HG03108 (cell line): ENCODE measurements at regions not wholly inside any gene's neighbourhood (a gene's known extent, or its start where the extent isn't known, plus 50 kb on each side); places are given as distances from the start of the nearest gene placed in this dataset.
"Not testable (repeated sequence)": the region's sequence is repeated elsewhere in the genome, so short reads cannot be mapped to it uniquely, and the experiment has no call there.

Experiments
- ATAC-seq: cut with Tn5 transposase; IDR thresholded peaks from one replicate; pipeline ENCODE4 v1.9.1; 2021; ENCODE audit warnings: moderate library complexity; ENCODE audit not compliant: unreplicated experiment

DNA sequence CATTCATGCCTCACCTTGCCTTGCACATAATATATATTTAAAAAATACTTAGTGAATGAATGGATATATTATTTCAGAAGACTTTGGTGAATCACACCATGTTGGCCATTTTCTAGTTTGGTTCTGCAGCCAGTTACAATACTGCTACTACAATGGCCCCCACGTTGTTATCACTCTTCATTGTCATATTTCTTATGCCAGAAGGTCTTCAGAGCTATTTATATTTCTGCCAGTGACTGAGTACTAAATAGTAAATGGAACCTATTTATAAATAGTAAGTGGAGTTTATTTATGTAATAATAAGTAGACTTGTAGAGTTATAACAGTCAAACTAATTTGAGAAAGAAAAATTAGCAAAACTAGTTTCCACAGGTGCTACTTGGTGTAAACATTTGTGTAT is 516.6 kb upstream of the SYT4 start:
- no peak for ATAC-seq

DNA sequence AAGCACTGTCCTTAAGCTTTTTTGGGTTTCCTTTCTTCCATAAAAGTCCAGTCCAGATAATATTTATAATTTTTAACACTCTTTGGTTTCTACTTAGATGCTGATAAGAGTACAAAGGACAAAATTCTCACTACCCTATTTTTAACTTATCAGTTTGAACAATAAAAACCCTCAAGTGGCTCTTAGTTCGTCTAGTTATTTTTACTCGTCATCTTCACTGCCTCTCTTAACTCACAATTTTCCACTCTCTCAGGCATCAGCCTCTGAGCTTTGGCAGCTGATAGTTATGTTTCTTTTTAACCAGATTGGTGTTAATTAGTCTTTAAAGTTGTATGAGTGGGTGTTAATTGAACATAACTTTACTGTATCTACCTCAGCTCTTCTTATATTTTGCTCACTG is 517.1 kb upstream of the SYT4 start:
- ATAC-seq: no peak

DNA sequence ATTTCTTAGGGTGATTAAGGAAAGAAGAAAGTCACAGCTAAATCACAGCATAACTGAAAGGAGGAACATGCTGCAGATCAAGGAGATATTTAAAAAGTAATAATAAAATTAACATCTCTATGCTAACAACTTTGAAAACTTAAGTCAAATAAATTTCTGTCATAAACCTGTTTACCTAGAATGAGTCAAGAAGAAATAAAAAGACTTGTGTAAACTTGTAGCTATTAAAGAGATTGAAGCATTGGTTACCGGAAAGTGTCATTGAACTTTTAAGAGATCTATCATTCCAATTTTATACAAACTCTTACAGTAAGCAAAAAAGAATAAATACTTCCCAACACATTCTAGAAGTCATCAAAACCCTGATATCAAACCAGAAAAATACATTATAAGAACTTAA is 520.1 kb upstream of the SYT4 start:
- no peak for ATAC-seq

- no peak for ATAC-seq
These were observed 523.3 kb upstream of the SYT4 start for GRCh38 chr18:43800584-43800983.

GRCh38 chr18:43805646-43806194 is 528.4 kb upstream of the SYT4 start:
- no peak for ATAC-seq

GRCh38 chr18:43812627-43813026 is 535.3 kb upstream of the SYT4 start:
- ATAC-seq: no peak

- ATAC-seq: no peak
These were observed 542.1 kb upstream of the SYT4 start for GRCh38 chr18:43819397-43819796.

- ATAC-seq: no peak
These were observed 542.6 kb upstream of the SYT4 start for GRCh38 chr18:43819873-43820272.

DNA sequence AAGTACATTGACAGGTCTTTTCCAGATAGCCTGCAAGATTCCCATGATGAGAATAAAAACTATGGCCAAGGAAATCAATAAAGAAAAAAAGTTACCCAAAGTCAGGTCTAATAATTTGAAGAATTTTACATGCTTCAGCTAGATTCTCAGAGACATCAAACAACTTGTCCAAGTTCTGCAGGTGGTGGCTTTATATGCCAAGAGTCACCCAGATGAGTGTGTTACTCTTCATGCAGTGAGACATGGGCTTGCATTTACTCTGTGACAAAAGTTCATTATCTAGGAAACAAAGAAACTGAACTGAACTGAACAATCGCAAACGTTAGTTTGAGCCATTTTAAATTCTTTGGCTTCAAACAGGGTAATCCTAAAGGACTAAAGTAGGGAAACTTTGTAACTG is 548.5 kb upstream of the SYT4 start:
- ATAC-seq: no peak

DNA sequence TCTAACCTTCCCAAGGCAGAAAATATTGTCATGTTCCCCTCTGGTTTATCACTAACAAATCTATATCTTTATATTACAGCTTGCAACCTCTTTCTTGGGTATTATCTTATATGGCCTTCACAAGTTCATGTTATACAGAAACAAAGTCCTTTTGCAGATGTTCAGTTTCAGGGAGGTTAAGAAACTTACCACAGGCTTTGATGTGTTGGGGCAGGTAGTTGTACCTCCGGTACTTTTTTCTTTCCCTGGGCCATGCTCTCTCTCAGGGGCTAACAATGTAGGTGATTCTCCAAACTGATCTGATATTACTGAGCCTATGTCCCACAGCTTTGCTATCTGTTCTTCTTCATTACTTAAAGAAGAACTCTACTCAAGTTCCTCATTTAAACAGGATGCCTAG is 548.9 kb upstream of the SYT4 start:
- ATAC-seq: no peak

- ATAC-seq: no peak
These were observed 550.0 kb upstream of the SYT4 start for GRCh38 chr18:43827311-43827710.

DNA sequence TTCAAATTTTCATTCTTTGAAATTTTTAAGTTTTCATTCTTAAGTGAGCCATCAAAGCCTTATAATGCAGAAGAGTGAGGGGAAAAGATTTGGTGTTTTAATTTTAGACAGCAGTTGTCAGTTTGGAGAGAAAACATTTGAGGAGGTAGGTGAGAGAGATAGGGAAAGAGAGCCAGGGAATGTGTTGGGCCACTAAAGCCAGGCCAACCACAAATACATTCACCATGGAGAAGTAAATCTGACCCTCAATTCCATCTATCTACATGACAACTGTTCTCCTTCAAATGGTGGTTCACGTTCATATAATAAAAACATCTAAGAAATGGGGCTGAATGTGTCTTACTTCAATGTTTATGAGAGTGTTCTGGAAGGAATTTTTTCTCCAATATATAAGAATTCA is 553.0 kb upstream of the SYT4 start:
- no peak for ATAC-seq

- ATAC-seq: no peak
These were observed 553.7 kb upstream of the SYT4 start for GRCh38 chr18:43830947-43831346.

DNA sequence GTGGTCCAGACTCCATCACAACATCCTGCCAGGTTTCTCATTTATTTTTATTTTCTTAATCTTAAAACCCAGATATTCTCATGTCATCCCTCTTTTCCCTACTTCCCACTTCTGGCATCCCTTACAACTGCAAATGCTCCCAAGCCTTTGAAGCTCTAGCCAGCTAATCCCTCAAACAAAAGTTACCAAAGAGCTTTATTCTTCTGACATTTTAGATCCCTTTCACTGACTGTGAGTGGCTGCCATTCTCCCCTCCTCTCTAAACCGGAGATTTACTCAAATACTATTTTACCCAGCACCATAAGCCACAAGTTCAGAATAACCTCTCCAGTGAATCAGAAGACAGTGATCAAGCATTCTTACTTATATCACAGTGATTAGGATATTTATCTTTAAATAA is 569.0 kb upstream of the SYT4 start:
- no peak for ATAC-seq

DNA sequence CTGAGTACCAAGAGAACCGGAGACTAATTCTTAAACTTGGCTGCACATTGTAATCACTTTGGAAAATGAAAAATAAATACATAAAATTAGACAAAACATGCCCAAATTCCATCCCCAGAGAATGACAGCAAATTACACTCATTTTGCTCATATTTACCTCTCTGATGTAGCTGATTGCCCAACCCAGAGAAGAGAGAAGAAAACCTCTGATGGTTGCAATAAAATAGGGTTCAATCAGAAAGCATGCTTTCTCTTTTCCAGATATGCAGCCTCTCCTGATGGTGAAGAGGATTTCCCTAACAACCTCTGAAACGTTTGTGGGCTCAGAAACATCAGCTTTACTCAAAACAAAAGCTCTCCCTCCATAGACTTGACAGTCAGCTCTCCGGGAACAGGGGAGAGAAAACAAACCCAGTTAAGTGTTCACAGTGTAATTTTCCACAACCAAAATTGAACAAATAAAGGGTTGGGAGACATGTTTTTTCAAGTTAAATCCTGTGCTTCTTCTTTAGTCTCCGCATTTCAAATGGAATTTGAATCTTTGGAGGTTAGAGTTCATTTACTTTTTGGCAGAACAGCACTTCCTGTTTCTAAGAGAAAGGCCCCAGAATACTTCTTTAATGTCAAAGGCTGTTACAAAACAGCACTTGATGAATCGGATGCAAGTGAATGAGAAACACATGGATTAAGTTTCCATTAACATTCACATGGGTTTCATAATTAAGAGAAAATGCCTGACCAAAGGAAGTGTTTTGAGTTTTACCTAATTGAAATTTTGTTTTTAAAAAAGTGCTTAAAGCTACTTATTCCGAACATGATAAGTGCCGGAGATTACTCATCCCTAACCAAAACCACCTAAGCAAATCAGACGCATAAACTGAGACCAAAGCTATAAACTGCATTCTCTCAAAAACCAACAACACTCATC is 570.1 kb upstream of the SYT4 start:
- no peak for ATAC-seq

- ATAC-seq: not testable (repeated sequence)
These were observed 572.5 kb upstream of the SYT4 start for GRCh38 chr18:43849831-43850230.

- ATAC-seq: no peak
These were observed 578.1 kb upstream of the SYT4 start for GRCh38 chr18:43855376-43855775.

- ATAC-seq: no peak
These were observed 585.9 kb upstream of the SYT4 start for GRCh38 chr18:43863180-43863579.

DNA sequence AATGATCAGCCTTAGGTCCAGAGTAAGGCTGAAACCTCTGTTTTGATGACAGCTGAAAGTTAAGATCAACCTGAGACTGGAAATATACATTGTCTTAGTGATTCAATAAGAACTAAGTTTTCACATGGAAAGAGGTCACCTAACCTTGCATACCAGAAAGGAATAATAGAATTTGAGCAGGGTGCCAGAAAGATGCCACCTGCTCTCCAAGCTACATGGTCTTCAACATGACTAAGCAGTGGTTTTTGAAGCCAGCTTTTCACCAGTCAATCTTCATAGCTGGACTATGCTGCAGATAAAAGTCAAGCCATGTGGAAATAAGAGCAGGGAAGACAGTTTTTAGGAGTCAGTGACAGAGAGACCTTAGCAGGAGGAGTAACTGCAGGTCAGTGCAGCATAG is 589.4 kb upstream of the SYT4 start:
- ATAC-seq: no peak

DNA sequence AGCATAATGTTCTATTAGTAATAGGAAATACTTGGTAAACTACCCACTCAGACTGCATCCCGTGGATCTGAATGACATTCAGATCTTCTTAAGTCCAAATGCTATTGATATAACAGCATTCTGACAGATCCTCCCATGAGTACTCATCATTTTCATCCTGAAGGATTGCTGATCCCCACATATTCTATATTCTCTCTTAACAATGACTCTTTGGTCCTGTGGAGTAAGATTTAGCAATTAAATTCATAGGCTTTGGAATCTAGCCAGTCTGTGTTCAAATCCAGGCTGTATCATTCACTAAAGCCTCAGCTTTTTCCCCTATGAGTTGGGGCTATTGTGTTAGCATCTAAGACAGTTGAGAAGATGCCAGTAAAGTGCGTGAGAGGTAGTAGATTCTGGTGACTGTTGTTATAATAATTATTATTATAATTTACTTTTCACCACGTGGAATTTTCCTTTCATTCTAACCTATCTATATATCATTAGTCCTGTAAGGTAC is 591.3 kb upstream of the SYT4 start:
- ATAC-seq: no peak

- ATAC-seq: no peak
These were observed 592.2 kb upstream of the SYT4 start for GRCh38 chr18:43869451-43870008.

DNA sequence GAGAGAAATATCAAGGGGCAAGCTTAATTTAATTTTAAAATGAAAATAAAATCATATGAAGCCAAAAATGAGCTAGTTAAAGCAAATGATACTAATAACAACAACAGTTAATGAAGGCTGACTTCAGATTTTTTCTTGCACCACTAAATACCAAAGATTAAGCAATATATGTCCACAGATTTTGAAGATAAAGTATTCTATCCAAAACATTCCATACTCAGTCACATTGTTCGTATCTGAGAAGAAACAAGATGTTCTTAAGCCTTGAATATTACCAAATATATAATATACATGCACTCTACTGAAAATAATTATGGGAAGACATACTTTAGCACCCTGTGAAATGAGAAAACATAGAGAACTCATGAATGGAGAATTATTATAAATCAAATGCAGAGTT is 593.3 kb upstream of the SYT4 start:
- no peak for ATAC-seq
